Ishikawa (cell line): ENCODE measurements at regions not wholly inside any gene's neighbourhood (a gene's known extent, or its start where the extent isn't known, plus 50 kb on each side); places are given as distances from the start of the nearest gene placed in this dataset.

ENCODE experiments used
- CEBPB ChIP-seq: IDR thresholded peaks from 2 replicates; pipeline ENCODE4 v1.6.1; 2012
- CREB1 ChIP-seq: IDR thresholded peaks from 2 replicates; pipeline ENCODE4 v1.6.1; 2012; ENCODE audit warnings: low read depth
- EGR1 ChIP-seq: IDR thresholded peaks from 2 replicates; pipeline ENCODE4 v1.6.1; 2012
- EP300 ChIP-seq: IDR thresholded peaks from 2 replicates; pipeline ENCODE4 v1.6.1; 2012; ENCODE audit warnings: borderline replicate concordance
- FOXM1 ChIP-seq: IDR thresholded peaks from 2 replicates; pipeline ENCODE4 v1.6.1; 2012; ENCODE audit warnings: low read depth, borderline replicate concordance
- NFIC ChIP-seq: IDR thresholded peaks from 2 replicates; pipeline ENCODE4 v1.6.1; 2012
- RAD21 ChIP-seq: IDR thresholded peaks from 2 replicates; pipeline ENCODE4 v1.6.1; 2012; ENCODE audit warnings: low read depth
- REST ChIP-seq: IDR thresholded peaks from 2 replicates; pipeline ENCODE4 v1.6.1; 2012; ENCODE audit warnings: low read depth, mild to moderate bottlenecking
- TAF1 ChIP-seq: IDR thresholded peaks from 2 replicates; pipeline ENCODE4 v1.6.1; 2012; ENCODE audit warnings: low read depth, mild to moderate bottlenecking
- TCF12 ChIP-seq: IDR thresholded peaks from 2 replicates; pipeline ENCODE4 v1.6.1; 2012; ENCODE audit warnings: low read depth
- TEAD4 ChIP-seq: IDR thresholded peaks from 2 replicates; pipeline ENCODE4 v1.6.1; 2012
- YY1 ChIP-seq: IDR thresholded peaks from 2 replicates; pipeline ENCODE4 v1.6.1; 2012; ENCODE audit warnings: low read depth
- ZBTB7A ChIP-seq: IDR thresholded peaks from 2 replicates; pipeline ENCODE4 v1.6.1; 2012; ENCODE audit warnings: low read depth
- TF ChIP-seq, protein P1 (sequence below): IDR thresholded peaks from 2 replicates; pipeline ENCODE4 v1.6.1; 2012
- TF ChIP-seq, protein P2 (sequence below): IDR thresholded peaks from 2 replicates; pipeline ENCODE4 v1.6.1; 2012

GRCh38 chr10:29063806-29064644, 224.8 kb upstream of the LYZL1 start:
- no peak for TF ChIP-seq REST

GRCh38 chr10:29064680-29065079, 224.2 kb upstream of the LYZL1 start:
- TF ChIP-seq EP300, result no peak
- TF ChIP-seq EGR1, result no peak
- TF ChIP-seq NFIC, result no peak
- TF ChIP-seq, protein P1, sequence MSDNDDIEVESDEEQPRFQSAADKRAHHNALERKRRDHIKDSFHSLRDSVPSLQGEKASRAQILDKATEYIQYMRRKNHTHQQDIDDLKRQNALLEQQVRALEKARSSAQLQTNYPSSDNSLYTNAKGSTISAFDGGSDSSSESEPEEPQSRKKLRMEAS, result no peak
- TF ChIP-seq REST, result no peak
- TF ChIP-seq FOXM1, result no peak
- TF ChIP-seq RAD21, result no peak
- no peak for TF ChIP-seq ZBTB7A
- TF ChIP-seq CEBPB, result no peak
- TF ChIP-seq YY1, result no peak
- TF ChIP-seq CREB1, result no peak
- TF ChIP-seq TAF1, result no peak
- no peak for TF ChIP-seq TEAD4
- no peak for TF ChIP-seq TCF12
- TF ChIP-seq, protein P2, sequence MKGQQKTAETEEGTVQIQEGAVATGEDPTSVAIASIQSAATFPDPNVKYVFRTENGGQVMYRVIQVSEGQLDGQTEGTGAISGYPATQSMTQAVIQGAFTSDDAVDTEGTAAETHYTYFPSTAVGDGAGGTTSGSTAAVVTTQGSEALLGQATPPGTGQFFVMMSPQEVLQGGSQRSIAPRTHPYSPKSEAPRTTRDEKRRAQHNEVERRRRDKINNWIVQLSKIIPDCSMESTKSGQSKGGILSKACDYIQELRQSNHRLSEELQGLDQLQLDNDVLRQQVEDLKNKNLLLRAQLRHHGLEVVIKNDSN, result no peak

DNA sequence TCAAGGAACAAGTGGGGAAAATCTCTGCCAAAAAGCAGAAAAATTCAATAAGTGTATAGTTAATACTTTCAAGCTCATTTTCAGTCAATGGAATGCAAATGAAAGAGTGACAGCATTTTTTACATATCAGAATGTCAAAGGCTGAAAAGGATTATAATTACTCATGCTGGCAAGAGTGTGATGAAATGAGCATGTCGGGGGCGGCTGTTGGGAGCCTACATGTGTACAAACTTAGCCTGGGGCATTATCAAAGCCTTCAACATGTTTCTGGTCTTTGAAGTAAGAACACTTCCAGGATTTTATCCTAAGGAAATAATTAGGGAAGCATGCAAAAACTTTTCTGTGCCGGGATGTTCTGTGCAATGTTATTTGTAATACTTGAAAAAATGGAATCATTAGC, 221.7 kb upstream of the LYZL1 start:
- TF ChIP-seq YY1, result no peak
- TF ChIP-seq ZBTB7A, result no peak
- TF ChIP-seq TAF1, result no peak
- TF ChIP-seq RAD21, result no peak
- TF ChIP-seq, protein P2, result no peak
- TF ChIP-seq CREB1, result no peak
- no peak for TF ChIP-seq EP300
- TF ChIP-seq REST, result no peak
- no peak for TF ChIP-seq TCF12
- TF ChIP-seq, protein P1, result no peak
- no peak for TF ChIP-seq EGR1
- no peak for TF ChIP-seq CEBPB
- TF ChIP-seq TEAD4, result no peak
- no peak for TF ChIP-seq NFIC
- no peak for TF ChIP-seq FOXM1

- no peak for TF ChIP-seq TCF12
- no peak for TF ChIP-seq RAD21
- TF ChIP-seq YY1, result no peak
- no peak for TF ChIP-seq CEBPB
- TF ChIP-seq, protein P1, result no peak
- TF ChIP-seq EGR1, result no peak
Observed at GRCh38 chr10:29067628-29068027, 221.2 kb upstream of the LYZL1 start.

- no peak for TF ChIP-seq TAF1
- no peak for TF ChIP-seq REST
- no peak for TF ChIP-seq TCF12
- TF ChIP-seq, protein P1, result no peak
- no peak for TF ChIP-seq TEAD4
- no peak for TF ChIP-seq EGR1
Observed at GRCh38 chr10:29068302-29068701, 220.6 kb upstream of the LYZL1 start.
